Gastrocnemius medialis (tissue), 4 donors: ENCODE measurements at regions not wholly inside any gene's neighbourhood (a gene's known extent, or its start where the extent isn't known, plus 50 kb on each side); places are given as distances from the start of the nearest gene placed in this dataset.

Experiments used
- ATAC-seq, 2 donors: fragments of 150-250 bp; one replicate each; pipeline ENCODE4 v1.9.1; 2016
- DNase-seq, 2 donors: peaks; one replicate each; pipeline ENCODE4 v3.0.0-alpha.2; 2019
- H3K27ac ChIP-seq, 4 donors: fragments of 200-600 bp; sonication (generic); 1 replicate in 1 of 4; 2 replicates in 3 of 4; pipeline ENCODE4 v1.5.1; 2016 to 2018; ENCODE audit warnings: mild to moderate bottlenecking in 2 of 4, moderate library complexity in 1 of 4
- H3K27me3 ChIP-seq, 3 donors: fragments of 200-600 bp; sonication (generic) in 2 of 3; 1 replicate in 1 of 3; 2 replicates in 2 of 3; pipeline versions ENCODE4 v1.5.1 to v1.6.0; 2016 to 2019; ENCODE audit warnings: mild to moderate bottlenecking in 1 of 3, moderate library complexity in 1 of 3
- H3K36me3 ChIP-seq, 2 donors: fragments of 200-600 bp; sonication (generic) in 1 of 2; one replicate each; pipeline ENCODE4 v1.5.1; 2017 to 2018
- H3K4me1 ChIP-seq, 2 donors: fragments of 200-600 bp; sonication (generic) in 1 of 2; one replicate each; pipeline ENCODE4 v1.5.1; 2016 to 2017; ENCODE audit warnings: mild to moderate bottlenecking in 2 of 2
- H3K4me3 ChIP-seq, 4 donors: fragments of 200-600 bp; sonication (generic) in 3 of 4; 1 replicate in 1 of 4; 2 replicates in 3 of 4; pipeline ENCODE4 v1.5.1; 2016 to 2019; ENCODE audit warnings: mild to moderate bottlenecking in 2 of 4
- H3K9me3 ChIP-seq, 3 donors: fragments of 200-600 bp; sonication (generic) in 2 of 3; 1 replicate in 1 of 3; 2 replicates in 2 of 3; pipeline ENCODE4 v1.5.1; 2016 to 2019
- POLR2A ChIP-seq, 2 donors: fragments of 450-650 bp; IDR thresholded peaks; one replicate each; pipeline ENCODE4 v1.6.1; 2017; ENCODE audit warnings: antibody characterized with exemption in 2 of 2, mild to moderate bottlenecking in 2 of 2, moderate library complexity in 2 of 2
- in situ Hi-C, 4 donors: fragments of 200-750 bp; cut with MboI; loops; one replicate each; pipeline versions ENCODE4 v1.15.0 to v1.8.0; 2017; ENCODE audit warnings: low sequenced_read_pairs in 4 of 4
- intact Hi-C: fragments of 100-400 bp; cut with DNase I; formaldehyde crosslinking; loops from one replicate; pipeline ENCODE4 v1.15.1; 2023; ENCODE audit warnings: low total_unique reads
- TF ChIP-seq, protein P1 (sequence below), 5 experiments: fragments of 450-650 bp in 3 of 5; fragments of 200-600 bp in 2 of 5; sonication (generic) in 2 of 5; IDR thresholded peaks in 4 of 5; conservative IDR thresholded peaks in 1 of 5; 1 replicate in 4 of 5; 2 replicates in 1 of 5; pipeline ENCODE4 v1.5.1; 2016 to 2019; ENCODE audit warnings: antibody characterized with exemption in 5 of 5, mild to moderate bottlenecking in 3 of 5, moderate library complexity in 3 of 5

DNA sequence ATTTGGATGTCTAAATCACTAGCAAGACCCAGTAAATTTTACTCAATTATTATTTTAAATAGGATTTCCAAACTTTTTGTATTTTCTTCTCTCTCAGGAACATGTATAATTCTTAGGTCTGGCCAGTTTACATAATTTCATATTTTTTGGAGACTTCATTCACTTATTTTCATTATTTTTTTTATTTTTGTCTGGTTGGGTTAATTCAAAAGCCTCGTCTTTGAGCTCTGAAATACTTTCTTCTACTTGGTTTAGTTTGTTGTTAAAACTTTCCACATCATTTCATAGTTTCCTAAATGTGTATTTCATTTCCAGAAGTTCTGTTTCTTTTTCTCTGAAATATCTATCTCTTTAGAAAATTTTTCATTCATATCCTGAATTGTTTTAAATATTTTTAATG lies 322.9 kb upstream of the SPRY2 start:
- TF ChIP-seq, protein P1, sequence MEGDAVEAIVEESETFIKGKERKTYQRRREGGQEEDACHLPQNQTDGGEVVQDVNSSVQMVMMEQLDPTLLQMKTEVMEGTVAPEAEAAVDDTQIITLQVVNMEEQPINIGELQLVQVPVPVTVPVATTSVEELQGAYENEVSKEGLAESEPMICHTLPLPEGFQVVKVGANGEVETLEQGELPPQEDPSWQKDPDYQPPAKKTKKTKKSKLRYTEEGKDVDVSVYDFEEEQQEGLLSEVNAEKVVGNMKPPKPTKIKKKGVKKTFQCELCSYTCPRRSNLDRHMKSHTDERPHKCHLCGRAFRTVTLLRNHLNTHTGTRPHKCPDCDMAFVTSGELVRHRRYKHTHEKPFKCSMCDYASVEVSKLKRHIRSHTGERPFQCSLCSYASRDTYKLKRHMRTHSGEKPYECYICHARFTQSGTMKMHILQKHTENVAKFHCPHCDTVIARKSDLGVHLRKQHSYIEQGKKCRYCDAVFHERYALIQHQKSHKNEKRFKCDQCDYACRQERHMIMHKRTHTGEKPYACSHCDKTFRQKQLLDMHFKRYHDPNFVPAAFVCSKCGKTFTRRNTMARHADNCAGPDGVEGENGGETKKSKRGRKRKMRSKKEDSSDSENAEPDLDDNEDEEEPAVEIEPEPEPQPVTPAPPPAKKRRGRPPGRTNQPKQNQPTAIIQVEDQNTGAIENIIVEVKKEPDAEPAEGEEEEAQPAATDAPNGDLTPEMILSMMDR (IDR thresholded peaks at IDR 0.05 in 4 of 5, conservative IDR thresholded peaks at IDR 0.05 in 1 of 5): no peak
- TF ChIP-seq POLR2A (IDR thresholded peaks at IDR 0.05): no peak
- H3K9me3 ChIP-seq: no peaks in the 10 kb centered on the region
- no peak for DNase-seq
- H3K27me3 ChIP-seq: no peaks in the 10 kb centered on the region
- in situ Hi-C loops: no loop called here
- no peak for ATAC-seq
- H3K4me1 ChIP-seq: no peaks in the 10 kb centered on the region
- H3K4me3 ChIP-seq: no peak overlapping the region
- intact Hi-C loops: no loop called here
- no peaks in the 10 kb centered on the region for H3K36me3 ChIP-seq
- no peak overlapping the region for H3K27ac ChIP-seq

DNA sequence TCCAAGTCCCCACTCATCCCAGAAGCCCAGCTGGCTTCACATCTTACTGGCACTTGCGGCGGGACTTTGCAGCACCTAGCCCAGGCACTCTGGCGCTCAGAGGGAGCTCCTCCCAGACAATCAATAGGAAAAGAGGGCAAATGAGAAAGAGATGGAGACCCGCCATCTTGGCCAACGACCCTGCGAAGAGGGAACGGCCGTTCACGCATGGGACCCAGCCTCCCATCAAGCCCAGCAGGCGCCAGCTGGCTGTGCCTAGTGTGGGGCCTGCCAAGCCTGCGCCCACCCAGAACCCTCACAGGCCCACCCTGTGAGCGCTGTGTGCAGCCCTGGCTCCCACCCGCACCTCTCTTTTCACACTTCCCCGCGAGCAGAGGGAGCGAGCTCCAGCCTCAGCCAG lies 317.8 kb upstream of the SPRY2 start:
- Histone ChIP-seq H3K27ac (no peak overlapping the region), H3K27me3 (no peaks in the 10 kb centered on the region), H3K36me3 (no peaks in the 10 kb centered on the region), H3K9me3 (no peaks in the 10 kb centered on the region), H3K4me3 (no peak overlapping the region), H3K4me1 (no peaks in the 10 kb centered on the region)
- in situ Hi-C loops: no loop called here
- DNase-seq (no peak), ATAC-seq (no peak)
- intact Hi-C loops: no loop called here
- TF ChIP-seq POLR2A (IDR thresholded peaks at IDR 0.05): no peak
- TF ChIP-seq, protein P1 (IDR thresholded peaks at IDR 0.05 in 4 of 5, conservative IDR thresholded peaks at IDR 0.05 in 1 of 5): no peak

DNA sequence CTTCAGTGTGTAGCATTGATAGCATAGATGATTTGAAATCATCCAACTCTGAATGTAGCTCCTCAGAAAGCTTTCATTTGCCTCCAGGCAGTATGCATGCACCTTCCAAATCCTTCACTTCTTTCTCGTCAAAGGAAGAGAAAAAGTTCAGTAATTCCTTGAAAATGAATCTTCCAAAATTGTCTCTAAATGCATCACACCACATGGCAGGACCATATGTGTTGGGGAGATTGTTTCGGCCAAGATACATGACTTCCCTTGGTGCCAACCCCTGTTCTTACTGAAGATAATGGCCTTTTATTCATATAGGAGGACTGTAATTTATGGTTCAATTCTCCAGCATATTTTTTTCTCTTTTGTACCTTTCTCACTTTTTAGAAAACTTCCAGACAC lies 315.6 kb upstream of the SPRY2 start:
- ATAC-seq: no peak
- TF ChIP-seq POLR2A (IDR thresholded peaks at IDR 0.05): no peak
- TF ChIP-seq, protein P1 (IDR thresholded peaks at IDR 0.05 in 4 of 5, conservative IDR thresholded peaks at IDR 0.05 in 1 of 5): no peak
- intact Hi-C loops (no loop called here), in situ Hi-C loops (no loop called here)
- Histone ChIP-seq H3K4me3 (no peak overlapping the region), H3K4me1 (no peaks in the 10 kb centered on the region), H3K36me3 (no peaks in the 10 kb centered on the region), H3K27me3 (no peaks in the 10 kb centered on the region), H3K9me3 (no peaks in the 10 kb centered on the region), H3K27ac (no peak overlapping the region)
- DNase-seq: no peak

DNA sequence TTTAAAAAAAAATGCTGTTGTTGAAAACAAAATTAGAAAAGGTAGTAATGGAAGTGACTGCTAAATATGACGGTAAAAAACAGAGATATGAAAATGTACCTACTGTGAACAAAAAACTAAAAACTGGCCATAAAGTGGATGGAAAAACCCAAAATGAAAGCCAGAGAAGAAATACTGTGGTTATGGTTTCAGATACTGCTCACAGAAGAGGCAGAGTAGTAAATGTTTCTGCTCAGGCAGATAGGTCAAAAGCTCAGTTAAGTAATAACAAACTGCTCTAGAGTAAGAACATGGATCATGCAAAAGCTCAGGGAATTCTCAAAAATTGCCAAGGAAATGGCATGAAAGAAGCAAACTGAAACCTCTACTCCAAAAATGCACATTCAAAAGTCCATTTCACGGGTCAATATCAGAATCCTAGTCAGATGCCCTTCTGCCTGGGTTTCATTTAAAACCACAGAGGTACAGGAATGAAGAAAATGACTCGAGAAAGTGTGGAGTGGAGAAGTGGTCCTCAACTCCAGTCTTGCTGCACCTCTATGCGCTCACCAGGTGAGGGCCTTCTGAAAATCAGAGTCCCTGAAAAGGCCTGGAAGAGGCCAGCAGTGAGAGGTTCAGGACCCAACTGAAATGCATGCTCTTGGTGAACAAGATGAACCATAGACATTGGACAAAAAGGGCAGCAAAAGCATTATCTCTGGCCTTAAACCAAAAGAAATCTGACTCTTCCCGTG lies 315.0 kb upstream of the SPRY2 start:
- no peak for TF ChIP-seq POLR2A (IDR thresholded peaks at IDR 0.05)
- TF ChIP-seq, protein P1 (IDR thresholded peaks at IDR 0.05 in 4 of 5, conservative IDR thresholded peaks at IDR 0.05 in 1 of 5): no peak
- H3K4me3 ChIP-seq: no peak overlapping the region
- ATAC-seq: no peak
- intact Hi-C loops: no loop called here
- DNase-seq: no peak
- no peaks in the 10 kb centered on the region for H3K9me3 ChIP-seq
- no peaks in the 10 kb centered on the region for H3K4me1 ChIP-seq
- no peak overlapping the region for H3K27ac ChIP-seq
- no peaks in the 10 kb centered on the region for H3K27me3 ChIP-seq
- no peaks in the 10 kb centered on the region for H3K36me3 ChIP-seq
- in situ Hi-C loops: no loop called here
